Frontal cortex (tissue), 3 donors: ENCODE measurements at regions not wholly inside any gene's neighbourhood (a gene's known extent, or its start where the extent isn't known, plus 50 kb on each side); places are given as distances from the start of the nearest gene placed in this dataset.
"Not testable (repeated sequence)": the region's sequence is repeated elsewhere in the genome, so short reads cannot be mapped to it uniquely, and the experiment has no call there.

Experiments
- DNase-seq, 2 donors: peaks; one replicate each; pipeline ENCODE4 v3.0.0; 2012; ENCODE audit warnings: low spot score in 2 of 2
- FAIRE-seq: peaks from 2 replicates; lab custom pipeline; 2012; peaks lifted over from hg19 to GRCh38; lab: Jason Lieb, UNC
- donor health status: control.
- donor health status: control.
- donor health status: control.

DNA sequence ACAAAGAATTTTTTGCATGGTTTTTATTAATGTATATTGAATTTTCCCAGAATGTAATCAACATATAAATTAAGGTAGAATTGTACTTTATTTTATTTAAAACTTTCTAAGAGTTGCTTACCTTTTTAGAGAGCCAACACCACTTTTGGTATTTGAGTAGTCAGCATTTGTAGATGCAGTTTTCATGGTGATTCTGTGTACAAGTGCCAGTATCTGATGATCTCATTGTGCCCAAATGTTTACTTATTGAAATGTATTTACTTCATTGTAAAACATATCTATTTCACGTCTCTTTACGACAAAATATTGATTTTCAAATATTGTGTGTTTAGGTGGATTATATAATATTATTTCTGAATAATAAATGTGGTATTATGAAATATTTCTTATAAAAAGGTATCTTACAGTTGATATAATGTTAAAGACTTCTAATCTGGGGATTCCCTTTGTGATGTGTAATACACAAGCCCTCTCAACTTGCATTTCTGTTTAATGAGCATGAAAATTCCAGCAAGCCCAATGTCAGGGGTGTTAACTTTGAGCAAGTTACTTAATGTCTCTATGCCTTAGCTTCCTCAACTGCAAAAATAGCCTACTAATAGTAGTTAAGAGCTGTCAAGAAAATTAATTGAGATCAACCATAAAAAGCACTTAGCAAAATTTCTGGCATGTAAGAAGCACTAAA is 141.8 kb upstream of the ZNF648 start:
- FAIRE-seq, result no peak
- no peak for DNase-seq

GRCh38 chr1:182201490-182201889 is 140.0 kb upstream of the ZNF648 start:
- DNase-seq, FAIRE-seq: not testable (repeated sequence)

- no peak for DNase-seq
These were observed 138.7 kb upstream of the ZNF648 start for GRCh38 chr1:182200025-182200812.

GRCh38 chr1:182198006-182198605 is 136.6 kb upstream of the ZNF648 start:
- DNase-seq (no peak), FAIRE-seq (no peak)

More at GRCh38 chr1:182200025-182200812, 138.7 kb upstream of the ZNF648 start:
- no peak for FAIRE-seq

- DNase-seq (no peak), FAIRE-seq (no peak)
These were observed 135.7 kb upstream of the ZNF648 start for GRCh38 chr1:182196897-182197870.

DNA sequence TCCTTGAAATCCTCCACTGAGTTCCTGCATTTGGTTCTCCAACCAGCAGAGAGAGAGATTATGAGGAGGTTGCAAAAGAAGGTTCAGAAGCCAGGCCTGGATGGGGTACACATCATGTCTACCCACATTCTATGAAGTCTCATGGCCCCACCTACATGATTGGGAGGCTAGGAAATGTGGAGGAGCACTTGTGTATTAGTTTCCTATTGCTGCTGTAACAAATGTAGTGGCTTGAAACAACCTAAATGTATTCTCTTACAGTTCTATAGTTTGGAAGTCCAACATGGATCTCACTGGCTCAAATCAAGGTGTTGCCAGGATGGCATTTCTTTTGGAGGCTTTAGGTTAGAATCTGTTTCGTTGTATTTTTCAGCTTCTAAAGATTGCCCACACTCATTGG is 134.2 kb upstream of the ZNF648 start:
- FAIRE-seq (no peak), DNase-seq (no peak)

DNA sequence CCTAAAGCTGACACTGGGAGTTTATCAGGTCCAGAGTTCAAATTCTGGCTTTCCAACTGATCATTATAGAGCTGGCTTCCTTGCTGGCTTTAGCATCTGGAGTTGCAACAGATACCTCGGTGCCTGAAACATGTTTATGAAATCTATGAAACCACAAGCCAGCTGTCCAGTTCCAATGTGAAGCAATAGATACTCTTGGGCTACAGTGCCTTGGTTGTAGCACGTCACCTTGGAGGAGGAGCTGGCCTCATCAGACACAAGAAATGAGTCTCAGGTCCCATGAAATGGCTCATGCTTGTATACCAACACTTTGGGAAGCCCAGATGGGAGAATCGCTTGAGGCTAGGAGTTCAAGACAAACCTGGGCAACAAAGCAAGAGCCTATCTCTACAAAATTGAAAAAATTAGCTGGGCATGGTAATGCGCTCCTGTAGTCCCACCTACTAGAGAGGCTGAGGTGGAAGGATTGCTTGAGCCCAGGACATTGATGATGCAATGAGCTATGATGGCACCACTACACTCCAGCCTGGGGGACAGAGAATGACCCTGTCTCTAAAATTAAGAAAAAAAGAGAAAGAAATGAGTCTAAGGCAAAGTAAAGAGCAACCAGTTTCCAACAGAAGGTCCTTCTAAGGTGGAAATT is 132.5 kb upstream of the ZNF648 start:
- DNase-seq, result no peak
- no peak for FAIRE-seq

DNA sequence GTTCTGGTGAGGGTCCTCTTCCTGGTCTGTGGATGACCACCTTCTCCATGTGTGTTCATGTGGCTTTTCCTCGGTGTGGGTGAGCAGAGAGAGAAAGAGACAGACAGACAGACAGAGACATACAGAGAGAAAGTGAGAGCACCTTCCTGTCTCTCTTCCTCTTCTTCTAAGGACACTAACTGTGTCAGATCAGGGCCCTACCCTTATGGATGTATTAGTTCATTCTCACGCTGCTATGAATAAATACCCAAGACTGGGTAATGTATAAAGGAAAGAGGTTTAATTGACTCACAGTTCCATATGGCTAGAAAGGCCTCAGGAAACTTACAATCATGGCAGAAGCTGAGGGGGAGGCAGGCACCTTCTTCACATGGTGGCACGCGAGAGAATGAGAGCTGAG is 131.5 kb upstream of the ZNF648 start:
- DNase-seq, result no peak
- no peak for FAIRE-seq

GRCh38 chr1:182192215-182192614 is 130.7 kb upstream of the ZNF648 start:
- FAIRE-seq, result no peak
- no peak for DNase-seq

DNA sequence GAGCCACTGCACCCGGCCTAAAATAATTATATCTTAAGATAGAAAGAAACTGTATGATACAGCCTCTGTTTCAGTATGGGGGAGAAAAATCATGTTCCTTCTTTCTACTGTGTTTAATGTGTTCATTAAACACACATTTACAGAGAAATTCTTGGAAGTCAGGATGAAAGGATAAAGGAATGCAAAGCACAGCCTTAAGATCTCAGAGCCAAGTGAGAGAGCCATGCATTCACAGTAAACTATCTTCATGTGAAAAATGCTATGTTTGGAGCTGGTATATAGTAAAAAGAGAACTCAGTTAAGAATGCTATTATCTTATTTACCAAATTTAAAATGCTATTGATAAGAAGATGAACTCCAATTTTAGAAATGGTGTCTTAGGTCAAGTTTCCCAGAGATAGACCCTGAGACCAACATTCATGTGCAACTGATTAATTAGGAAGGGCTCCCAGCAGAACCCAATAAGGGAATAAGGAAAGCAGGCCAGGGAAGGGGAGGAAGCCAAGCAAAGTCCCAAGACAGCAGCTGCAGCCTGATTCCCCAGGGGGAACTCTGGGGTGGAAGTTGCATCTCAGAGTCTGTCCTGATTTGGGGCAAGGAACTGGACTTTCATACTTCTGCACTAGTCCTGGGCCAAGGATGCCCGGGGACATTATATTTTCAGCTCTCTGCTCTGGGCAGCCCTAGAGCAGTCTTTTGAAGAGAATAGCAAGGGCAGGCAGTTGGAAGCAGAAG is 130.0 kb upstream of the ZNF648 start:
- no peak for FAIRE-seq
- DNase-seq, result no peak

- FAIRE-seq (no peak), DNase-seq (no peak)
These were observed 128.1 kb upstream of the ZNF648 start for GRCh38 chr1:182189535-182190066.

- DNase-seq (no peak), FAIRE-seq (no peak)
These were observed 125.2 kb upstream of the ZNF648 start for GRCh38 chr1:182186757-182187146.

GRCh38 chr1:182185842-182186756 is 124.6 kb upstream of the ZNF648 start:
- no peak for DNase-seq
- FAIRE-seq, result no peak

DNA sequence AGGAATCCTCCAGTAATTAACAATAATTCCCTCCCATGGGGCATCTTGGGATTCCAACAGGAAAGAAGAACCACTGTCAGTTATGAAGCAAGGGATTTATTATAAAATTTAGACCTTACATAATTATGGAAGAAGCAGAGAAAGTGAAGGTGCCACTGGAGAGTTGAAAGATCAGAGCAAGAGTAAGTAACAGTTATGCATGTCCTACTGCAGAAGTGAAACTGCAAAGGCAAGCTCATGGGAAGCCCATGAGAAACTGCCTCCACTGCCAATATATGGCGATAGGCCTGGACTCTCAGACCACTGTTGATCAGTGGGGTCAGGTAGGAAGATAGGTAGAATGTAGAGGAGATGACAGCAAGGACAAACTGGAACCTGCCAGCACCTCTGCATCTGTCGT is 123.6 kb upstream of the ZNF648 start:
- DNase-seq (no peak), FAIRE-seq (no peak)

- DNase-seq (no peak), FAIRE-seq (no peak)
These were observed 122.1 kb upstream of the ZNF648 start for GRCh38 chr1:182183606-182184005.

DNA sequence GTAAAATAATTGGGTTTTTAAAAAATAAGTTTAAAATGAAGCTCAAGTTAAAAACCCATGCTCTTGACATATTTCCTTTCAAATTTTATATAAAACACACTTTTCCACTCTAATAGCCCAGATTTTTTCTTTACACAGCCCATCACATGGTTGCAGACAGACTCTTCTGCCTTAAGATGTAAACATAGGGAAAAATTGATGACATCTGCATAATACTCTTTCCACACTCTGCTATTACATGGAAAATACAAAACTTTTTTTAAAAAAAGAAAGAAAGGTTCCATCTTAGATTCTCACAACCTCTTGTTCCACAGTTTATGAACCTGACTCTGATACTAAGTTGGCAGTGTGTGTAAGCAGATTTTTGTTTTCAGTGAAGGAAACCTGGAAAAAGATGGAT is 120.8 kb upstream of the ZNF648 start:
- DNase-seq (no peak), FAIRE-seq (no peak)

- DNase-seq (no peak), FAIRE-seq (no peak)
These were observed 119.7 kb upstream of the ZNF648 start for GRCh38 chr1:182181167-182181572.
